ENCODE measurements at regions not wholly inside any gene's neighbourhood (a gene's known extent, or its start where the extent isn't known, plus 50 kb on each side); places are given as distances from the start of the nearest gene placed in this dataset.

- no peak for TF ChIP-seq CTCF (IDR thresholded peaks at IDR 0.05)
- TF ChIP-seq POLR2A (IDR thresholded peaks at IDR 0.05) = no peak
Measured at GRCh38 chr13:26950968-26951367, 190.4 kb upstream of the GPR12 start.
